ENCODE measurements at regions not wholly inside any gene's neighbourhood (a gene's known extent, or its start where the extent isn't known, plus 50 kb on each side); places are given as distances from the start of the nearest gene placed in this dataset.

- DNase-seq (ENCODE audit: low read depth in 2 of 2): no peak
- no peak overlapping the region for H3K4me3 ChIP-seq (replicated peaks in 1 of 2; ENCODE audit: low read depth in 2 of 2, low read length in 2 of 2)
- no peak for TF ChIP-seq CTCF (IDR thresholded peaks at IDR 0.05; ENCODE audit: low read depth, low read length)
Measured at GRCh38 chr14:89466944-89467343, 49.9 kb upstream of the FOXN3 start.

Data from cardiac fibroblast (primary cell).